SK-N-SH (cell line): ENCODE measurements at regions not wholly inside any gene's neighbourhood (a gene's known extent, or its start where the extent isn't known, plus 50 kb on each side); places are given as distances from the start of the nearest gene placed in this dataset.
A peak's percentile ranks its signal among the peaks of the same experiment; 100 is the strongest.

Experiments used
- CTCF ChIA-PET: fragments of 300-600, 350-600 bp; formaldehyde crosslinking; extraction: SDS; loops from one replicate; lab custom pipeline; 2021; lab: Yijun Ruan, JAX
- POLR2A ChIA-PET: fragments of 350-600 bp; sonication (Branson Sonifier 250); formaldehyde crosslinking; extraction: SDS; loops from one replicate; lab custom pipeline; 2020; ENCODE audit warnings: antibody characterized with exemption, inconsistent platforms; lab: Yijun Ruan, JAX
- DNase-seq: peaks from one replicate; pipeline ENCODE4 v3.0.0; 2012
- H2AFZ ChIP-seq: fragments of 200-600 bp; sonication (generic); 2 replicates; pipeline ENCODE4 v1.8.1; 2016; ENCODE audit warnings: antibody characterized with exemption, mild to moderate bottlenecking, low read depth
- H3F3A ChIP-seq: fragments of 200-600 bp; sonication (generic); replicated peaks from 2 replicates; pipeline ENCODE3; 2016; ENCODE audit warnings: antibody characterized with exemption, mild to moderate bottlenecking; ENCODE audit not compliant: insufficient read depth
- H3K27ac ChIP-seq, 2 experiments: fragments of 200-500 bp in 1 of 2; fragments of 200-600 bp in 1 of 2; sonication (Bioruptor generic) in 1 of 2; sonication (generic), shearing (Covaris generic) in 1 of 2; 2 replicates each; pipeline versions ENCODE4 v1.5.1 to v1.6.1; 2014 to 2016; ENCODE audit warnings: low read depth in 2 of 2, inconsistent platforms in 1 of 2, low read length in 1 of 2, mild to moderate bottlenecking in 1 of 2, mixed read lengths in 1 of 2
- H3K27me3 ChIP-seq: fragments of 200-600 bp; sonication (generic), shearing (Covaris generic); 2 replicates; pipeline ENCODE4 v1.6.1; 2016; ENCODE audit warnings: mixed run types; ENCODE audit not compliant: insufficient read depth
- H3K36me3 ChIP-seq, 2 experiments: fragments of 200-500 bp in 1 of 2; fragments of 200-600 bp in 1 of 2; sonication (Bioruptor generic) in 1 of 2; sonication (generic) in 1 of 2; replicated peaks in 1 of 2; 2 replicates each; pipeline versions ENCODE3 to v1.5.1; 2014 to 2016; ENCODE audit warnings: low read length in 1 of 2, mild to moderate bottlenecking in 1 of 2; ENCODE audit not compliant: insufficient read depth in 2 of 2, control insufficient read depth in 1 of 2
- H3K4me1 ChIP-seq, 2 experiments: fragments of 200-500 bp in 1 of 2; fragments of 200-600 bp in 1 of 2; sonication (Bioruptor generic) in 1 of 2; sonication (generic), shearing (Covaris generic) in 1 of 2; 2 replicates each; pipeline versions ENCODE4 v1.5.1 to v1.6.1; 2014 to 2016; ENCODE audit warnings: low read depth in 1 of 2, low read length in 1 of 2, mixed run types in 1 of 2; ENCODE audit not compliant: insufficient read depth in 2 of 2, control insufficient read depth in 1 of 2
- H3K4me2 ChIP-seq: fragments of 200-600 bp; sonication (generic), shearing (Covaris generic); 2 replicates; pipeline ENCODE4 v1.6.1; 2017; ENCODE audit warnings: mixed run types
- H3K4me3 ChIP-seq, 2 experiments: fragments of 200-500 bp in 1 of 2; fragments of 200-600 bp in 1 of 2; sonication (Bioruptor generic) in 1 of 2; sonication (generic), shearing (Covaris generic) in 1 of 2; 2 replicates each; pipeline versions ENCODE4 v1.5.1 to v1.8.1; 2014 to 2016; ENCODE audit warnings: low read depth in 2 of 2, inconsistent platforms in 1 of 2, low read length in 1 of 2, mild to moderate bottlenecking in 1 of 2, mixed read lengths in 1 of 2, moderate library complexity in 1 of 2
- H3K79me2 ChIP-seq: fragments of 200-600 bp; sonication (generic); 2 replicates; pipeline ENCODE4 v1.8.1; 2017; ENCODE audit warnings: mild to moderate bottlenecking; ENCODE audit not compliant: insufficient read depth
- H3K9ac ChIP-seq: fragments of 200-600 bp; sonication (generic); 2 replicates; pipeline ENCODE4 v1.6.1; 2017; ENCODE audit warnings: mixed run types
- H3K9me2 ChIP-seq: fragments of 200-600 bp; sonication (generic); 2 replicates; pipeline ENCODE4 v1.6.1; 2017; ENCODE audit warnings: mixed run types
- H3K9me3 ChIP-seq: fragments of 200-600 bp; sonication (generic); 2 replicates; pipeline ENCODE4 v1.6.1; 2017; ENCODE audit warnings: mixed run types, mild to moderate bottlenecking, moderate library complexity
- H4K20me1 ChIP-seq: fragments of 200-600 bp; sonication (generic); 2 replicates; pipeline ENCODE4 v1.6.1; 2017; ENCODE audit warnings: mild to moderate bottlenecking, mixed run types; ENCODE audit not compliant: insufficient read depth
- EP300 ChIP-seq, 2 experiments: IDR thresholded peaks; 2 replicates each; pipeline versions ENCODE4 v1.4.0 to v1.6.1; 2012; ENCODE audit warnings: borderline replicate concordance in 1 of 2, low read depth in 1 of 2, low read length in 1 of 2
- EZH2phosphoT487 ChIP-seq: fragments of 200-600 bp; sonication (generic); IDR thresholded peaks from 2 replicates; pipeline ENCODE4 v1.6.1; 2017; ENCODE audit warnings: low read depth, mixed run types, mild to moderate bottlenecking, antibody characterized with exemption, moderate library complexity, borderline replicate concordance
- GABPA ChIP-seq: IDR thresholded peaks from 2 replicates; pipeline ENCODE4 v1.4.0; 2012; ENCODE audit warnings: low read depth, mild to moderate bottlenecking
- MEF2A ChIP-seq: IDR thresholded peaks from 2 replicates; pipeline ENCODE4 v1.4.0; 2012; ENCODE audit warnings: low read depth, borderline replicate concordance
- MXI1 ChIP-seq: IDR thresholded peaks from 2 replicates; pipeline ENCODE4 v1.6.1; 2012; ENCODE audit warnings: mild to moderate bottlenecking, low read depth, low read length, improper control_type of control experiment
- NFIC ChIP-seq: IDR thresholded peaks from 2 replicates; pipeline ENCODE4 v1.4.0; 2012; ENCODE audit warnings: borderline replicate concordance
- RAD21 ChIP-seq: IDR thresholded peaks from 2 replicates; pipeline ENCODE4 v1.6.1; 2012; ENCODE audit warnings: mild to moderate bottlenecking, low read length
- REST ChIP-seq: IDR thresholded peaks from 2 replicates; pipeline ENCODE4 v1.6.1; 2012; ENCODE audit warnings: mild to moderate bottlenecking, low read depth, low read length, moderate library complexity
- SIN3A ChIP-seq: IDR thresholded peaks from 2 replicates; pipeline ENCODE4 v1.6.1; 2012; ENCODE audit warnings: low read depth, mild to moderate bottlenecking, low read length, moderate library complexity, borderline replicate concordance
- TEAD4 ChIP-seq: IDR thresholded peaks from 2 replicates; pipeline ENCODE4 v1.4.0; 2012; ENCODE audit warnings: mild to moderate bottlenecking, borderline replicate concordance; ENCODE audit not compliant: insufficient read depth
- USF2 ChIP-seq: fragments of 150-350 bp; IDR thresholded peaks from 2 replicates; pipeline ENCODE4 v1.6.1; 2017; ENCODE audit warnings: antibody characterized with exemption, low read length, low read depth, borderline replicate concordance
- YY1 ChIP-seq: IDR thresholded peaks from 2 replicates; pipeline ENCODE4 v1.4.0; 2012; ENCODE audit warnings: low read depth, mild to moderate bottlenecking
- WGBS: methylation state at CpG from one replicate; pipeline ENCODE4 v1.1.6; 2017; ENCODE audit warnings: low lambda C conversion rate; 5-methylcytosine and 5-hydroxymethylcytosine counted together
- TF ChIP-seq, protein P1 (sequence below): fragments of 150-350 bp; IDR thresholded peaks from 2 replicates; pipeline ENCODE4 v1.6.1; 2016; ENCODE audit warnings: mild to moderate bottlenecking, low read depth, low read length
- TF ChIP-seq, protein P2 (sequence below): IDR thresholded peaks from 2 replicates; pipeline ENCODE4 v1.4.0; 2012; ENCODE audit warnings: low read depth, borderline replicate concordance

GRCh38 chr16:72242757-72243156 is 70.8 kb upstream of the PMFBP1 start:
- CTCF ChIA-PET = interaction anchor here (0.6 to 6.4 kb wide), 11 partner anchors 10 to 612 kb away, joined by 3 to 28 read pairs (median 3); no protein-coding TSS in a partner anchor

More at GRCh38 chr16:72242757-72243156, 70.8 kb upstream of the PMFBP1 start:
- H3K4me3 ChIP-seq = no peak overlapping the region
- no peak for DNase-seq
- H3K27ac ChIP-seq = peak overlapping the region in 1 of 2 experiments; percentile 76; a peak in 1 of 4 replicates
- POLR2A ChIA-PET = no interaction called here
- H3K9me2 ChIP-seq = no peaks in the 10 kb centered on the region
- no peaks in the 10 kb centered on the region for H3K27me3 ChIP-seq
- H3K79me2 ChIP-seq = no peaks in the 10 kb centered on the region
- H3K36me3 ChIP-seq = no peaks in the 10 kb centered on the region
- TF ChIP-seq MXI1 (no peak), YY1 (no peak), RAD21 (no peak), SIN3A (no peak), TEAD4 (no peak), REST (no peak), MEF2A (no peak), NFIC (no peak), USF2 (no peak), GABPA (no peak), EZH2phosphoT487 (no peak), EP300 (IDR thresholded peaks at IDR 0.05; ENCODE audit: borderline replicate concordance in 1 of 2, low read depth in 1 of 2, low read length in 1 of 2) (no peak)
- TF ChIP-seq, protein P1, sequence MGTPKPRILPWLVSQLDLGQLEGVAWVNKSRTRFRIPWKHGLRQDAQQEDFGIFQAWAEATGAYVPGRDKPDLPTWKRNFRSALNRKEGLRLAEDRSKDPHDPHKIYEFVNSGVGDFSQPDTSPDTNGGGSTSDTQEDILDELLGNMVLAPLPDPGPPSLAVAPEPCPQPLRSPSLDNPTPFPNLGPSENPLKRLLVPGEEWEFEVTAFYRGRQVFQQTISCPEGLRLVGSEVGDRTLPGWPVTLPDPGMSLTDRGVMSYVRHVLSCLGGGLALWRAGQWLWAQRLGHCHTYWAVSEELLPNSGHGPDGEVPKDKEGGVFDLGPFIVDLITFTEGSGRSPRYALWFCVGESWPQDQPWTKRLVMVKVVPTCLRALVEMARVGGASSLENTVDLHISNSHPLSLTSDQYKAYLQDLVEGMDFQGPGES = no peak
- TF ChIP-seq, protein P2, sequence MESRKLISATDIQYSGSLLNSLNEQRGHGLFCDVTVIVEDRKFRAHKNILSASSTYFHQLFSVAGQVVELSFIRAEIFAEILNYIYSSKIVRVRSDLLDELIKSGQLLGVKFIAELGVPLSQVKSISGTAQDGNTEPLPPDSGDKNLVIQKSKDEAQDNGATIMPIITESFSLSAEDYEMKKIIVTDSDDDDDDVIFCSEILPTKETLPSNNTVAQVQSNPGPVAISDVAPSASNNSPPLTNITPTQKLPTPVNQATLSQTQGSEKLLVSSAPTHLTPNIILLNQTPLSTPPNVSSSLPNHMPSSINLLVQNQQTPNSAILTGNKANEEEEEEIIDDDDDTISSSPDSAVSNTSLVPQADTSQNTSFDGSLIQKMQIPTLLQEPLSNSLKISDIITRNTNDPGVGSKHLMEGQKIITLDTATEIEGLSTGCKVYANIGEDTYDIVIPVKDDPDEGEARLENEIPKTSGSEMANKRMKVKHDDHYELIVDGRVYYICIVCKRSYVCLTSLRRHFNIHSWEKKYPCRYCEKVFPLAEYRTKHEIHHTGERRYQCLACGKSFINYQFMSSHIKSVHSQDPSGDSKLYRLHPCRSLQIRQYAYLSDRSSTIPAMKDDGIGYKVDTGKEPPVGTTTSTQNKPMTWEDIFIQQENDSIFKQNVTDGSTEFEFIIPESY = no peak
- H3K4me1 ChIP-seq = peaks cover 0 to 22% of the 10 kb centered on the region in 2 experiments; a peak in 2 of 4 replicates
- H3F3A ChIP-seq = peaks cover 7% of the 10 kb centered on the region
- H3K9me3 ChIP-seq = no peaks in the 10 kb centered on the region
- no peaks in the 10 kb centered on the region for H4K20me1 ChIP-seq
- WGBS = 90% methylated on average over 4 of the region's 4 CpGs
- H3K9ac ChIP-seq = no peak overlapping the region
- H2AFZ ChIP-seq = peak overlapping the region; percentile 79; the same call in 1 of the 2 replicates
- no peak overlapping the region for H3K4me2 ChIP-seq
